ENCODE measurements at regions not wholly inside any gene's neighbourhood (a gene's known extent, or its start where the extent isn't known, plus 50 kb on each side); places are given as distances from the start of the nearest gene placed in this dataset.

DNA sequence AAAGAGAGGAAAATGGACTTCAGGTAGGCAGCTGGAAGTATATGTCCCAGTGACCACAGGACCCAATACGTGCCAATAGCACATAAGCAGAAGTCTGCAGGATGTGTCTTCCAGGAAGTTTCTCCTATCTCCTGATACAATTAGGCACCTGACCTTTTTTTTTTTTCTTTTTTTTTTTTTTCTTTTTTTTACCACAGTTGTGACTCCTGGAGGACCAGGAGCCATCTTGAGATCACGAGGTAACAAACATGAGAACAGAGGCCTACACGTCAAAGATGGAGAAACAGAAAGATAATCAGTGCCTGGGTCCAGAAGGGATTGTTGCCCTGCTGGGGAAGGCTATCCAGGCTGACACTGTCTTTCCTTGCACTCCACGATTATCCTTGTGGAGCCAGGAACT is 312.4 kb upstream of the NEBL start:
- DNase-seq = no peak

DNA sequence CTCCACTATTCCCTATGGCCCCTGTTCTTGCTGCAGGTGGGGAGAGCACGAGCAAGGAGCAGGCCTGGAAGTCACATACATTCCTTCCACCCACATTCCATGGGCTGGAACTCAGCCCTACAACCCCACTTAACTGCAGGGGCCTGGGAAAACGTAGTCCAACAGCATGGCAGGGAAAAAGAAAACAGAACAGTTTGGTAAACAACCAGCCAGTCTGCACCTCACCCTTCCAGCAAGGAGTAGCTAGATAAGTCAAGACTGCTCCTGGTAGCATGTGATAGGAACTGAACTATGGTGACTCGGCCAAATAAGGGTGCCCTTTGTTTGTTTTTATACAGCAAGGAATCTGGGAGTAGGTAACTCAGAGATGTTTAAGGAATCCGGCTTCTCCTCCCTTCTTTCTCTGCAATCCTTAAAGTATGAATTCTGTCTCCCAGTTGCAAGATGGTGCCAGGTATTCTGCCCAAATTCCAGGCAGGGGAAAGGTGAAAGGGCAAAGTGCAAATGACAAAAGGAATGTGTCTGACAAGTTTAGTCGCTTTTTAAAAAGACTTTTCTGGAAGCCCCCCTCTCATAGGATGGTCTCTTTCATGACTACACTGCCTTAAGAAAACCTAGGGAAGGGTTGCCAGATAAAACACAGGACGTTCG is 311.7 kb upstream of the NEBL start:
- no peak for DNase-seq

DNA sequence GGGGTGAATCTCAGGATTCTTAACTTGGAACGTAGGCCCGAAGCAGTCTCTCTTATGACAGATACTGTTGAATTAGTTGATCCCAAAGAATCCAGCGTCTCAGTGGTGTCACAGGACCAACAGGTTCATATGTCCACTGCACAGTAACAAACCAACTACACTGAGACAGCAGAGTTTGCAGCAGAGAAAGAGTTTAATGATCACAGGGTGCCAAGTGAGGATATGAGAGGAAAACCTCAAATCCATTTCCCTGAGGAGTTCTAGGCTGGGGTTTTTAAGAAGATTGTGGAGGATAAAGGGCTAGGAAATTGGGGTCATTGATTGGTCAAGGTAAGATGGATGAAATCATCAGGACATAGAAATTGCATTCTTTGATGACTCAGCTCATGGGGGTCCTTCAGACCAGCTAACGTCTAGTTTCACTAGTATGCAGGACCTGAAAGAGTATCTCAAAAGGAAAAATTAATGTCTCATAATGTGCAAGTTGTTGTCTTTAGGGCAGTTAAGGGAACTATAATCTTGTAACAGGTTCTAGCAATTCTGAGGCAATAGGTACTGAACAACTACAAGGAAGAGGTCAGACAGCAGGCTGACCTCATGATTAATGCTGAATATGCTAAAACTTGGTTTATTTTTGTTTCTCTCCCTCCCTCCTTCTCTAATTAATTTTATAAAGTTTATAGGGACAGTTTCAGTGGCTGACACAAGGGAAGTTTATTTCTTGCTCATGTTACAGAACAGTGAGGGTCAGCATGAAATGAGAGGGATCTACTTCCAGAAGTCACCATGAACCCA is 310.9 kb upstream of the NEBL start:
- DNase-seq = no peak

DNA sequence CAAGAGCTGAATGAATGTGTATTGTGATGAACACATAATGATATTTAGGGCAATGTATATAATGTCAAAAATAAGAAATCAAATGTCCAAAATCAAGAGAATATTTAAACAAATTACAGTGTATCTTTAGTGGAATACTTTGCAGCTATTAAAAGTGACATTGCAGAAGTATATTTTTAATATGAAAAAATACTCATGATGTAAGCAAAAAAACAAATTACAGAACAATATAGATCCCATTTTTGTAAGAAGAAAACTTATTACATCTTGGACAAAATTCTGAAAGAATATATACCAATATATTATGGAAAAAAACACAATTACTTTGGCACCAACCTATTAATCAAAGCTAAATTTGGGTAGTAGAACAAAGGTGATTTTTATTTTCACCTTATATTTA is 308.2 kb upstream of the NEBL start:
- DNase-seq = no peak

DNA sequence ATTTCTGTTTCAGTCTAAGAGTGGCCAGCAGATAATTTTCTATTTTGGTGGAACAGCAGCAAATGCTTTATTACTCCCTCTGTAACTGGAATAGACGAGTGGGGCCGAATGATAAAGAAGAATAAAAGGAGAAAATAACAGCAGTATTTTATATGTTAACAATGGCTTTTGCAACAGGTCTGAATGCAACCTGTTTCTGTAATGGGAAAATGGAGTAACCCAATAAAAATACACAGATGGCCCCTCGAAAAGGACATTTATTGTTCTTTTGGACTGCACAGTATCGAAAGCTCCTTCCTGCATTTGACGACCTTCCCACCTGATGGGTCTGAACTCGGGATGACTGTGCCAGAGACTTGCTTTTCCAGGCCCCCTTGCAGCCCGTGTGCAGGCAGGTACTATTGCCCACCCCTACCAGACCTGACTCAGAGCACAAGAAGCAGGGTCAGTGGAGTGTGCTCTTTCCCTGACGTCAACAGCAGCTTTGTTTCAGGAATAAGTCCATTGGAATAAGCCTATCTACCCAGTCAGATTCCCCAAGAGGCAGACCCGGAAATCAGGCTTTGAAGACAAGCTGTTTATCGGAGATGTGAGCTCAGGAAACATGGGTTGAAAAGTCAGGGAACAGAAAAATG is 306.5 kb upstream of the NEBL start:
- no peak for DNase-seq

DNA sequence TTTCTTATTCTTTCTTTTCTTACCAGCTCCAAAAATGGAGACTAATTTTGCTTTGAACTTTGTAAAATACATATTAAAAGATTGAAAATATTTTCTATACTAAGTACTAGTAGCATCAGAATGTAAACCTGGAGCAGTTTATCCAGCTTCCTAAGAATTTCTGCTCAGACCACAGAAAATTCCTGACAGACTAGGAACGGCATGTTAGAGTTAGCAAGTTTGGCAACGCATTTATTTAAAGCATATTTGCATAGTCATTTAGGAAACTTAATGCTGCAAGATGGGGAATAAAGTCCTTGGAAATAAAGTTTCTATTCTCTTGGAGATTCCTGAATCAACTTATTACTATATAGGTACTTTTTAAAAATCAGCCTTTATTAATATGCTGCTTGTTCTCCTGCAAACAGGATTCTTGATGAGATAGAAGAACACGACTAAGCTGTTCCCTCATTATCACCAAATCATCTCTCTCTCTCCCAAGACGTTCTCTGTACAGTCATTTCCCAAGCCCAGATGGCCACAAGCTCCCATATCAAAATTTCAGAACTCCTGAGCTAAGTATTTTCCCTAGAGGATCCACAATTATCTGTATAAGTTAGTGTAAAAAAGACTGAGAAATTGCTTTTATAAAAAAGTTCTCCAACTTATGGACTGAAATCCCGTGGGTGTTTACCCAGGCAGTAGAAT is 305.8 kb upstream of the NEBL start:
- DNase-seq = no peak

DNA sequence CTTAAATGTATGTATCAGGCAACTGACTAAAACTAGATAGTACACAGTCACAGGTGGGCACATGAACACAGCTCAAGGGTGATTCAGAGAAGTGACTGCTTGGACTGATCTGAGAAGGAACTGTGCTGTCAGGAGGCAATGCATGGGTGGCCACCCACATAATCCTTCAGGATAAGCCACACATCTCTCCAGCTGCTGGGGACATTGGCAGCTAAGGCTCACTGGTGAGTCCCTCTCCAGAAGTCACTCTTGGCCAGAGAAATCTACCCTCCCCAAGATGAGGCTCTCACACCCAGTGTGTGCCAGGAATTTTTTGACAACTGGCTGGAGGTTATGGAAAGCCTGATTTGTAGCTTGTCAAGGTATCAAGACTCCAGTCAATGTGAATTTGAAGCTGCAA is 302.4 kb upstream of the NEBL start:
- DNase-seq = no peak

DNA sequence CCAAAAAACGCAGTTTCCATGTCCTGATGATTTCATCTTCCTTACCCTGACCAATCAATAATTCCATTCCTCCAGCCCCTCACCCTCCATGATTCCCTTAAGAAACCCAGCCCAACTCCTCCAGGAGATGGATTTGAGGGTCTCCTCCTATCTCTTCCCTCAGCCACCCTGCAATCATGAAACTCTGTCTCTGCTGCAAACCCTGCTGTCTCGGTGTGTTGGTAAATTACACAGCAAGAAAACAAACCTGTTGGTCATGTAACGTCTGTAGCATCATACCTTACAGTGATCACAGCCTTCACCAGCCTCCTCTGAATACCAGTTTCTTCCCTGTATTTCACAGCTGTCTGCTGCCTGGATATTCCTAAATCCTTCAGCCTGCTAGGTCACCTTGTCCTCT is 300.7 kb upstream of the NEBL start:
- no peak for DNase-seq

DNA sequence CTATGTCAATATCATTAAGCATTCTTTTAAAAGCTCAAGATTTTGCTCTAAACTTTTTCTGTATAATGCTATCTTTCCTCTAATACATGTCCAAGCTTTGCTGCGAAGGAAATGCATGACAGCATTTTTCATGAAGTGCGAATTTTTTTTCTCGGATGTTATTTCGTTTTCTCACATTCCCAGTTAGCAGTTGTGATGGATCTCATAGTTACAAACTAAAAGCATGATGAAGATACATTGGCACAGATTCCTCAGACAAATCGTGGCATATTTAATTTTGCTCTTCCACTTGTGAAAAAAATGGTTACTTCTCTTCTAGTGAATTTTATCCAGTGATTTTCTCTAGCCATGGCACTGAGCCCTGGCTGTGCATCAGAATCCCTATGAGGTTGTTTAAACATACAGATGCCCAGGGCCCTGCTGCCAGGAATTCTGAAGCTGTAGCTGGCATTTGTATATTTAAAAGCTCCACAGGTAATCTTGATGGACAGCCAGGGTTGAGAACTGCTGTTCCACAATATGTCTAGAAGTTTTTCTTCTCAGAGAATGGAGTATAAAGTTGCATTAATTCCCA is 299.8 kb upstream of the NEBL start:
- DNase-seq = no peak

DNA sequence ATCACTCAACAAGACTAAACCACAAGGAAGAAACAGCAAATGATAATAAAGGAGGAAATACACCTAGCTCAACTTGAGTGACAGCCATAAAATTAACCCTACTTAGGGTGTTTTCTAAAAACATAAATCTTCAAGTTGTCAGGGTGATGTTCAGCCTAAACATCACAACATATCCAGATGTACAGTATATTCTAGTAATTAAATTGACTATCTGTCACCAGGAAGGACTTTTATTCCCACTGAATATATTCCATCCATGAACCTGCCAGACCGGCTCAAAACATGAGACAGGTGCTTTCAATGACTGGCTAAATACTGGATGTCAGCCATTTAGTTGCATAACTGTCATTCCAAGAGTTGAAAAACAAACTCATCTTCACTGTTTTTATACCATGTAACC is 298.1 kb upstream of the NEBL start:
- DNase-seq = no peak

DNA sequence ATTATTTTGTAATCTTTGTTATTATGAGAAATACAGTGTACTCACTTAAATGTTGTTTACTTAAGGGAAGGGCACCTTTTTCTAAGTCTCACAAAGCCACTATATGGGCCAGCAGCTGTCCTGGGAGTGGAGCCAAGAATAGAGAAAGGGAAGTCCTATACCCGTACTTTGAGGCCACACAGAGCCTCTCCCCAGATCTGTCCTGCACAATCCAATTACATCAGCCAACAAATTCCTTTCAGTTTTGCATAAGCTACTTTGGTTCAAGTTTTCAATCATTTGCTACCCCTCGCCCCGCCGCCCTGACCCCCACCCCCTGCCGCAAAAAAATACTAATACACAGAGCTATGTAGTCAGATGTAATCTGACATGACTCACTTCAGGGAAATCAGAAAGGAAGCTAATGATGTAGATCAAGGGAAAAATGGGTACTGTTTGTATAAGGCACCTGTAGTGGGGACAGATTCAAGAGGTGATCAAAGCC is 297.4 kb upstream of the NEBL start:
- DNase-seq = no peak

DNA sequence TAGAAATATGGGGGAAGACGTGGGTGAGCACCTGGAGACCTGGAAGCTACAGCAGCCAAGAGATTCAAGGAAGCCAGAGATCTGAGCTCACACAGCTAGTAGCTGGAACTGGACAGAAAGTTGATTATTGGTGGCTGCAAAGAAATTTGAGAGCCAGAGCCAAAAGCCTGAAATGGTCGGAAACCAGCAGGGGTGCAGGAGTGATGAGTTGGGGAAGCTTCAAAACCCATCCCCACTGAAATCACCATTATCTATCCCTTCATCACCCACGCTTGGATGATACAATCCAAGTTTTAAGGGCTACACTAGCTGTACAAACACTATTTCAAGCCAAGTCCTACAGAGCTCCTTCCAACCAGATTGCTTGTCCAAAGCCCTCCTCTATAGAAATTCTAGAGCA is 296.1 kb upstream of the NEBL start:
- DNase-seq = no peak

DNA sequence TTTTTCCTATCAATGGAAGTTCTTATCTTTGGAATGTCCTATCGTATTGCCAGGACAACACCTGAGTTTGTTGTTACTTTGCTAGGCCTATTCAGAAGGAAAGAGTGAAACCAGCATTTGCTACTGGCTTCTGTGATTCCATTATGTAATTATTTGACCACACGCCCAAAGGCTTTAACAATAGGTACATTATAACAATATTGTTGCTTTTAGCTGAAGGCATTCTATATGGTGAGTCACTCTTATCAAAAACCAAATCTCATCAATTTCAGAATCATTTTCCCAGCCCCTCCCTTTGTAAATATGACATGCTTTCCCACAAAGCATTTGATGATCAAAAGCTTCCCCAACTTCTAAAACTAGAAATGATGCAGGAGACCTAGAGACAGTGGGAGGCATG is 294.4 kb upstream of the NEBL start:
- DNase-seq = no peak

DNA sequence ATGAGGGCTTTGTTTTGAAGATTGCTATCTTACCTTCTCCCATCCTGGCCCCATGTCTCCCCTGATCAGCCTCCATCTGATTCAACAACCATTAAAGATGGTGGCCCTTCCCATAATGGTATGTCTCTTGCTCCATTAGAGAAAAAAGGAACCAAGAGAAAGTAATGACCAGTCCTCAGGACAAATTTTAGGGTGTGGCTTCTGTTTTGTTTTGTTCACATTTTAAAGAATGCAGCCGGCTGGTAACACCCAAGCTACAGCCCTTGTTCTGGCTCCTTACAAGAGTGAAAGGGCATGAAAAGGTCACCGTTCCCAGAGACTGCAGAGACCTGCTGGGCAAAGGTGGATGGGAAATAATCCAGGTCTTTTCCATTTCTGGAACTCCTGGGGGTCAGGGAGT is 287.9 kb upstream of the NEBL start:
- DNase-seq = no peak

DNA sequence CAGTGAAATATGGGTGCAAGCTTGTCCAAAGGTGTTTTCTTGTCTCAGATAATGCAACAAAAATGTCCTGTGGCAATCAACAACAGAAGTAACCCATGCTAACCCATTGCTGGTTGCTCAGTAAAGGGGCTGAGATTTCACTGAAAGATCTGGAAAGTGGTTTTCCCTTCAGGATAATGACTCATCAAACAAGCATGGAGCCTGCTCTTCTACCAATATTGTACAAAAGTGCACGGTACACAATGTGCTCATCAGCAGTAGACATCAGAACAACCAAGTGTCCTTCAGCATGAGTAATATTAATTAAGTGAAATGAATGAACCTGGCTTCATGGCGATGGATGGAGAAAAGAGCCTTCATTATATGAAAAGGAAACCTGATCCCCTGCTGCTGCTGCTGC is 287.1 kb upstream of the NEBL start:
- DNase-seq = no peak

DNA sequence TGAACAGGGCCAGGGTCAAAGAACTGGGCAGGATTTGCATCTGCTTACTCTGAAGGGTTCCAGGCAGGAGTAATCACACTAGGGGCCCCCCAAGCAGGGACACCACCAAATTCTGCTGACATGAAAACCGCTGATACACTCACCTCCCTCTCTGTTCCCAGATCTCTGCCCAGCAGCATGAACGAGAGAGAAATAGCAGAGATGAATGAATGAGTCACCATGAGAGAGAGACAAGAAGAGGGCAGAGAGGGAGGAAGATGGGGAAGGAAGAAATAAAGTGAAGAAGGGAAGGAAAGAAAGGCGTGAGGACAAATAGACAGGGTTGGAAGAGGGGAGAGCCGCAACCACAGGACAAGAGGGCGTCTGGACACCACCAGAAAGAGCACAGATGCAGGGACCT is 285.9 kb upstream of the NEBL start:
- no peak for DNase-seq

DNA sequence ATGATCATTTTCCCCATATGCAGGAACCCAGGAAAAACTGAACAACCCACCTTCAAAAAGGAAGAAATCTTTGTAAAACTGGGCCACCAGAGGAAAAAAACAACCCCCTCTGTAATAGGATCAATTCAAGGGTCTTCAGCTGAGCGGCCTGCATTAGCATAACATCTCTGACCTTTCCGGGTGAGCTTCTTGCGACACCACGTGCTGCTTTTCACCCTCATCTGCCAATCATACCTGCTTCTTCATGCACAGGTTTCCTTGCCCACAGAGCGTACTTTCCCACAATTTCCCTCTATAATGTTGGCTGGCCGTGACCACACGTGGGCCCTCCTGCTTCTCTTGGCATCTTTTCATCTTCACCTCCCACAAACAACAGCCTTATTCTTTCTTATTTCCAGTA is 284.3 kb upstream of the NEBL start:
- DNase-seq = no peak

DNA sequence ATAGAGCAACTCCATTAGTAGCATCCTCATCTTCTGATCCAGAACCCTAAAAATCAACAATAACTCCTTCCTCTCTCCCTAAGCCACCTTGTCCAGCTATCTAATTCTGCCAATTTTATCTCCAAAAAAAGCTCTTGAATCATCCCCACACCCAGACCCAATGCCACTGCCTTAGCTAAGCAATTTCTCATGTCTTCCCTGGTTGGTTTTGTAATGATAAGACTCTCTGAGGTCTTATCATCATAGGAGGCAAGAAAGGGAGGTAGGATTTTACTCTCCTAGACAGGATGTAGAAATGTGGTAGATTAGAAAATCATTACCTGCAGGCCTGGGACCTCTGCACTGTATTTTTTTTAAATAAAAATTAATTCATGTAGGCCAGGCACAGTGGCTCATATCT is 283.5 kb upstream of the NEBL start:
- no peak for DNase-seq

DNA sequence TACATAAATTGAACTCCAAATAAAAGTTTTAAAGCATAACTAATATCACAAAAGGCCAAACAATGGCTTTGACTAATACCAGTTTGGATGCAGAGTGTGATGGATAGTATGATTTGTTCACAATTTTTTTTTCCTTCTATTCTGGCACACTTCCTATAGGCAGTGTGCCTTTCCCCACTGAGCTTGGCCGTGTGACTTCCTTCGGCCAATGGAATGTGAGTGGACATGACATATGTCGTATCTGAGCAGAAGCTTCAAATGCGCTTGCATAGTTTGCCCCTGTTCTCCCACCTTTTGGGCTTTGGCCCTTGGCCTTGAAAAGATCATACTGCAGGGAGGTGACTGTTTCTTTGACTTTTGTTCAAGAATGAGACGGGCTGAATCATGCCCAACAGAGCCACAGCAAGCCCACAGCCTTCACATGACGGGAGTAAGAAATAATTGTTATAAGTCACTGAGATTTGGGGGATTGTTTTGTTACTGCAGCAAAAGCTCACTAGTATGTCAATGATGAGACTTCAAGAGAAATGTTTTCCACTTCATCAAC is 279.9 kb upstream of the NEBL start:
- no peak for DNase-seq

DNA sequence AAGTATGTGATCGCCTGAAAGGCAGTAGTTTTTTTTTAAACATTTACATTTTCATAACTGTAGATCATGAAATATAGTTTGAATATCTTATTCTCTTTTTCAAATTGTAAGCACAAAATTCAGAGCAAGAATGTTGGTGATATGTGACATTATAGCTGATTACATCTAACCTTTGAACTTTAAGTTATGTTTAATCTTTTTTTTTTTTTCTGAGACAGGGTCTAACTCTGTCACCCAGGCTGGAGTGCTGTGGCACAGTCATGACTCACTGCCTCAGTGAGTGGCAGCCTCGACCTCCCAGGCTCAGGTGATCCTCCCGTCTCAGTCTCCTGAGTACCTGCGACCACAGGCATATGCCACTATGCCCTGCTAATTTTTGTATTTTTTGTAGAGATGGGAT is 278.7 kb upstream of the NEBL start:
- no peak for DNase-seq

DNA sequence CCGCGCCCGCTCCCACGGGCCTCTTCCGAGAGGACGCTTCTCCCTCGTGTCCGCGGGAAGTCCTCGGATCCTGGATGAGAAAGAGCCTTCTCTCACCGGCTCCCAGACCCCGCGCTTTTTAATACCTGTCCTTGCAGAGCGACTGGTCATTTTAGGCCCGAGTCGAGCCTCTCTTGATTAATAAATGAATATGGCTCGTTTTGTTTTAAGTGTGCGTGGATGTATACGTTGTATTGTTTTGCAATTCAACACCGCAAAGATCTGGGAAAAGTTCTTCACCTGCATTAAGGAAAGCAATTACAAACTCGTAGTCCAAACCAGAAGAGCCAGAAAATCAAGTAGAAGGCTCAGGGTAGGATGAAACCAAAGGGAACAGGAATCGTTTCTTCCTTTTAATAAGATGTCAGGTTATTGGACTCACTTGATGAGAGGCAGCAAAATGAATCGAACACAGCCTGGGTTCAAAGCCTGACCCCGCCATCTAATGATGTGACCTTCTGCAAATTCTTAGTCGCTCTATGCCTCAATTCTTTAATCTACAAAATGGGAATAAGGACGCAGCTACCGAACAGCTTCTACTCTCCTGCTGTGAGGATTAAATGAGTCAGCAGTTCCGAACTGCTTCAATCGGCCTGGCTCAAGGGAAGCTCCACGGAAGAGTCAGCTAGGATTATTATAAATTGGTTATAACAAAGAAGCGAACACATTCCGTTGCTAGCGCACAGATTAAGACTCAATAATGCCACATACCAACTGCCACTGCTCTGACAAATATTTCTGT is 277.8 kb upstream of the NEBL start:
- DNase-seq = peak in 2 of 56 donors; percentile 14 to 49

Measured in nucleus accumbens (tissue), 56 donors.